HG03025 (cell line): ENCODE measurements at regions not wholly inside any gene's neighbourhood (a gene's known extent, or its start where the extent isn't known, plus 50 kb on each side); places are given as distances from the start of the nearest gene placed in this dataset.

Experiments
- ATAC-seq: cut with Tn5 transposase; IDR thresholded peaks from one replicate; pipeline ENCODE4 v1.9.1; 2021; ENCODE audit warnings: mild to moderate bottlenecking, moderate library complexity; ENCODE audit not compliant: unreplicated experiment, low FRiP score

- ATAC-seq: no peak
These were observed 313.3 kb upstream of the AKR1E2 start for GRCh38 chr10:4512671-4513240.

DNA sequence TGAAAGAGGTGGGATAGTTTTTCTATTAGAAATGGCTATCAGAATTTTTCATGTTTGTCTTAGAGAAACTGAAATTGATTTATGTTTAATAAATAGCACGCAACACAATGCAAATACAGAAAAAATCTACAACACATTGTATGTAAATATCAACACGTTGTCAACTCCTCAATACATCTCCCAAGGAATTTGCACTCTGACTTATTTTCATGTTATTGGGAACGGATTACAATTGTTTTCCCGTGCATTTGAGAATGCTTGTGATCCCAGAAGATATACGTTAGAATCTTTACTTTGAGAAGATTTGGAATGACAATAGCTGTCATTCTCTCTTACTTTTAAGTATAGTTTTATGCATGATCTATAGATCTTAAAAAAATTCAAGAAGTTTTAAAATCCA, 313.8 kb upstream of the AKR1E2 start:
- no peak for ATAC-seq

DNA sequence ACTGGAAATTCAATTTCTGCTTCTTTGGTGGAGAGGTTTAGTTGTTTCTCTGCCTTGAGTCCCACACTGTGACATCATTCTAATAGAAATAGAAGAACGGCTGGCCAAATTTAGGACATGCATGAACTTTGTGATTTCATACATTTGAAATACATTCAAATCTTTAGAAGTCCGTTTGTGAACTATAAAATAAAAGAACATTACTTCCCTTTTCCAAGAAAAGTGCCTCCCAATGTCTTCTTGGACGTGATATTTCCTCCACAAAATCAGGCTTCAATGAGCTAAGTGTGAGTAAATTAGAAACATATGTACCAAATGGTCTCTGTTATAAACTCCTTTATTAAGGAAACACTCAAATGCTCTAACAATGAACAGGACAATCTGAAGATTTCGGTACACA, 314.5 kb upstream of the AKR1E2 start:
- ATAC-seq: no peak

DNA sequence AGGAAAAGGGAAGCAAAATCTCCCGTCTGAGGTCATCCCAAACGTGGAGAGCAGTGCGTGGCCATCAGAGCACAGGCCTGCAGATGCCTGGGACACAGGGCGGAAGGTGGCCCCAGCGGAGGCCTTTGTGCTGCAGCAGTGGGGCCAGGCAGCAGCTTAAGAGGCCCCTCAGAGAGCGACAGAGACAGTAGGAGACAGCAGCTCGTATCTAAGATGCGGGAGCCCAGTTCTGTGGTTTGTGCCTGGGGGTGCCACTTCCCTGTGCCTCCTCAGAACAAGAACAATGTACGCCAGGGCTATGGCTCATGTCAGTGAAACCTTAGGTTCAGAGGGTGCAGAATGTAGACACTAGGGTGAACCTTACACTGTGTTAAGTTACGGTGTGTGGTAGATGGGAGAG, 316.6 kb upstream of the AKR1E2 start:
- no peak for ATAC-seq

DNA sequence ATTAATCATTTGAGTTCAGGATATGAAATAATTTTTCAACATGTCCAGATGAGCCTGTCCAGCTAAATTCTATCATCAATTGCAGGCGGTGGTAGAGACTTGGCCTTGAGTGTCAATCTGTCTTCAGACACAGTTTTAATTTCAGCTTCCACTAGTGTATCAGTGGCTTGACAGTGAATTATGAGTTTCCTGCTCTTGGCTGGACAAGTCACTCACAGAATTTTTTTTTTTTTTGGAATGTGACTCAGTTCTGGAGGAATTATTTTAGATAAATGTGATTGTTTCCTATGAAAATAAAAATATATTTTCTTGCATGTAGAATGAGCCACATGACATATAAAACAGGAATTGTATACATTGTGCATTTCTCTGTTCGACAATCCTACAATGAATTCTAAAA, 319.9 kb upstream of the AKR1E2 start:
- no peak for ATAC-seq

DNA sequence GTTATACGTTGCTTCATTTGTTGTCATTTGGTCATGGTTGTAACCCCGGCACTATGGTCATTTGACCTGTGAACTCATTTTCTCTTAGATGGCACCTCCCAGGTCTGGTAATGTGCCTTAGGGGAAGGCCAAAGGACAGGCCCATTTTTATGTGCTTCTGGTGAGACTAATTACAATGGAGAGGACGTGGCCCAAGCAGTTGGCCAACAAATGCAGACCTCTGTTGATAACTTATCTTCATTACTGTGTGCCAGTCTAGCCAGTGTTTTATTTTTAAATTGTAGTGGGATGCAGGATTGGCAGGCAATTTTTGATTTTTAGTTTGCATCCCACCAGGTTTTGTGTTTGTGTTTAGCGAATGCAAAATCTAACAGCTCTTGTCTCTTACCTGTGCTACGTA, 321.5 kb upstream of the AKR1E2 start:
- ATAC-seq: no peak

DNA sequence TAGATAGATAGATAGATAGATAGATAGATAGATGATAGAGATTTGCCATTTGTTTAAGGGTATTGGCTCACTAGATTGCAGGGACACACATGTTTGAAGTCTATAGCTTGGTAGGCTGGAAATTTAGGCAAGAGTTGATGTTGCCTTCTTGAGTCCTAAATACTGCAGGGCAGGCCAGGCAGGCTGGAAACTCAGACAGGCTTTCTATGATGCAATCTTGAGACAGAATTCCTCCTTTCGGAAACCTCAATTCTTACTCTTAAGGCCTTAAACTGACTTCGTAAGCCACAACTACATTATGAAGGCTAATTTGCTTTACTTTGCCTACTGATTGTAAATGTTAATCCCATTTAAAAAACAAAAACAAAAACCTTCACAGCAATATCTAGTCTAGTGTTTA, 322.9 kb upstream of the AKR1E2 start:
- ATAC-seq: no peak

DNA sequence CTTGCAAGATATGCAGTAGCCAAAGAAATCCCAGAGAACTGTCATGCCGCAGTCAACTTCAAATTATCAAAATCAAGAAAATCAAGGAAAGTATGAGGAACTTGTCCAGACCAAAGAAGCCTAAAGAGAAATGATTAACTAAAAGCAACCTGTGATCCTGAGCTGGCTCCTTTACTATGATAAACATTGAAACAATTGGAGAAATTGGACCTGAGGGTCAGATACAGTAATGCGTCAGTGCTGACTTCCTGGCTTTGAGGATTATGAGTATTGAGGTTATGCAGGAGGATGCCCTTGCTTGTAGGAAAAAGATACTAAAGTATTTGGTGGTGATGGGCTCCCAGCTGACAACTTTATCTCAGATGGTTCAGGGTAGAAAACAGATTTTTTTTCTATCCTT, 324.7 kb upstream of the AKR1E2 start:
- no peak for ATAC-seq

- ATAC-seq: no peak
These were observed 327.2 kb upstream of the AKR1E2 start for GRCh38 chr10:4498711-4499251.

DNA sequence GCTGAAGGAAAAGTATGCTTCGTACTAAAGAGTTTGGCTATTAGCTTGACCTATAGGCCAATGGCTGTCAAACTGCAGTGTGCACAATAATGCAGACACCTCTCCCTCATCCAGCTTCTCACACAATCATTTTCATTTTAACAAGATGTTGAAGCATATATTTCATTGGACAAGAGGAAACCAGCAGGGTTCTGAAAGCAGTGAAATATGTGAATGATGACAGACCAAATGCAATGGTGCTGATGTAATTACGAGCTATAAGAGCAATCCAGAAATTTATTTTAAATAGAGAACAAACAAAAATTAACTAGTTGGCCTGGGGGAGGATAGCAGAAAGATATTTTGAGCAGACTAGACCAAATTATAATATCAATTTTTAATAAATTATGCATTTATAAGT, 331.5 kb upstream of the AKR1E2 start:
- no peak for ATAC-seq

- no peak for ATAC-seq
These were observed 333.8 kb upstream of the AKR1E2 start for GRCh38 chr10:4492202-4492601.

DNA sequence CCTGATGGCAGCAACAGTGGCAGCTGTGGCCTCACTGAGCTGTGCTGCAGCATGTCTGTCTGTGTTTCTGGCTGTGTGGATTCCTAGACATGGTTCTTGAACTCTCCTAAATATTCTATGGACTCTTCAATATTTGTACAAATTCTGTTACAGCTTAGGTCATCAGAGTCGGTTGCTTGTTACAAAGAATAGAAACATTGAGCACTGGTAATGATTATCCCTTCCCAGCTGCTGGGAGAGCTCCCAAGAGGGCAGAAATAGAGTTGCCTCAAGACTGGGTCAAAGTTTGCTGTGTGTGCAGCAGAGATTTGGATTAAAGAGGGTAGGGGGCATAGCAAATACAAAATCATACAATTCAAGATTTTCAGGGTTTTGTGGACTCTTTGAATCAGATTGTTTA, 337.1 kb upstream of the AKR1E2 start:
- no peak for ATAC-seq

- no peak for ATAC-seq
These were observed 340.4 kb upstream of the AKR1E2 start for GRCh38 chr10:4485636-4486035.

- no peak for ATAC-seq
These were observed 342.2 kb upstream of the AKR1E2 start for GRCh38 chr10:4483811-4484210.

- no peak for ATAC-seq
These were observed 343.3 kb upstream of the AKR1E2 start for GRCh38 chr10:4482659-4483058.

- no peak for ATAC-seq
These were observed 344.8 kb upstream of the AKR1E2 start for GRCh38 chr10:4481192-4481591.

- ATAC-seq: no peak
These were observed 346.7 kb upstream of the AKR1E2 start for GRCh38 chr10:4479342-4479741.

GRCh38 chr10:4477664-4478063, 348.3 kb upstream of the AKR1E2 start:
- ATAC-seq: no peak

DNA sequence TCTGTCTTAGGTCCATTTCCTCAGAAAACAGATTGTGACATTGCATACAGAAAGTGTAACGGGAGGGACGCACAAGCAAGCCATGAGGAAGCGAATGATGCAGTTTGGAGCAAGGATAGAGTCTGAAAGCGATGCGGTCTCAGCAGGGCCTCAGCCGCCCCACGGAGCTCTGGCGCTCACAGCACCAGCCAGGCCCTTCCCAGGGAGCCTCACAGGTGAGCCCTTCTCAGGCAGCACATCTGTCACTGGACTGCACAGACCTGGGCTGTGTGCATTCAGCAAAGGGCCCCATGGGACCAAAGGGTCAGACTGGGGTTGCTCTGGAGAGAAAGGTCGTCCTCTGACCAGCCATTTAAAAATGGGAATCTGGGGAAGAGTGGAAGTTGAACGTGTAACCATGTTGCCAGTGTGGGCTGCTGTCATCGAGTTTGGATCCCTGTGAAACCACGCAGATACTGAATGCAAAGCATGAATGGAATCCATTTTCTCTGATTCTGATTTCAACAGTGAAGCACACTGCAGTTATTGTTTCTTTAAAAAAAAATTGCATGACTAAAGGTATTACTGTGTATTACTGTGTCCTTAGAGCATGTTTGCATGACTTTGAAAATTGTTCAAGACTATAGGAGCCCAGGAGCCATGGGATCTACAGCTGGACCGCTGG, 350.0 kb upstream of the AKR1E2 start:
- no peak for ATAC-seq

GRCh38 chr10:4474829-4475228, 351.2 kb upstream of the AKR1E2 start:
- no peak for ATAC-seq

GRCh38 chr10:4473977-4474376, 352.0 kb upstream of the AKR1E2 start:
- ATAC-seq: no peak

DNA sequence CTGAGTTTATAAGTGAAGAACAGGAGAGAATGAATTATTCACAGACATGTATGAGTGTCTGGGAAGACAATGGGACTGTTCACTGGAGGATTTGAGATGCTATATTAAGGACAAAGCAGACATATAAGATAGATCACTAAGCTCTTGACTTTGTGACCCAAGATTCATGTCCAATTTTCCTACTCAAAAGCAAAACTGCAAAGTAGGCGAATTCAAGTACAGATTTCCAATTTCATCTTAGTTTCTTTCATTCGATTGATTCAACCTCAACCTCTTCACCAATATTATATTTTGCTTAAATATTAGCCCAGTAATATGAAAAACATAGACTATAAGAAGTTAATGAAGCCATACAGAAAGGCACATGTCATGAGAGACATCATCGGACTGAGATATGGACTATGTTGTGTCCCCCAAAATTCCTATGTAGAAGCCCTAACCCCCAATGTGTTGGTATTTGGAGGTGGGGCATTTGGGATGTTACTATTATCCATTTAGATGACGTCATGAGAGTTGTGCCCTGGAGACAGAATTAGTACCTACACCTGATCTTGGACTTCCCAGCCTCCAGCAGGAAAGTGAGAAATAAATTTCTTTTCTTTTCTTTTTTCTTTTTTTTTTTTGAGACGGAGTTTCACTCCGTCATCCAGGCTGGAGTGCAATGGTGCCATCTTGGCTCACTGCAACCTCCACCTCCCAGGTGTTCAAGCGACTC, 353.7 kb upstream of the AKR1E2 start:
- no peak for ATAC-seq
